KMS-11 (cell line): ENCODE measurements at regions not wholly inside any gene's neighbourhood (a gene's known extent, or its start where the extent isn't known, plus 50 kb on each side); places are given as distances from the start of the nearest gene placed in this dataset.

Experiments
- H2AFZ ChIP-seq: fragments of 200-600 bp; sonication (generic); 2 replicates; pipeline ENCODE4 v1.6.1; 2016; ENCODE audit warnings: antibody characterized with exemption, mixed run types, low read depth
- H3K27ac ChIP-seq: fragments of 200-600 bp; sonication (generic); 2 replicates; pipeline ENCODE4 v1.6.1; 2016; ENCODE audit warnings: mild to moderate bottlenecking, mixed run types
- H3K27me3 ChIP-seq: fragments of 200-600 bp; sonication (generic); 2 replicates; pipeline ENCODE4 v1.6.1; 2017; ENCODE audit warnings: mild to moderate bottlenecking, low read depth, mixed run types, moderate library complexity; ENCODE audit not compliant: insufficient read depth
- H3K36me3 ChIP-seq: fragments of 200-600 bp; sonication (generic); 2 replicates; pipeline ENCODE4 v1.6.1; 2017; ENCODE audit warnings: mild to moderate bottlenecking, mixed run types; ENCODE audit not compliant: insufficient read depth
- H3K4me1 ChIP-seq: fragments of 200-600 bp; sonication (generic); 2 replicates; pipeline ENCODE4 v1.6.1; 2016; ENCODE audit warnings: mild to moderate bottlenecking, low read depth, mixed run types; ENCODE audit not compliant: poor library complexity, severe bottlenecking
- H3K4me2 ChIP-seq: fragments of 200-600 bp; sonication (generic); 2 replicates; pipeline ENCODE4 v1.7.0; 2016; ENCODE audit warnings: mild to moderate bottlenecking, mixed run types
- H3K4me3 ChIP-seq: fragments of 200-600 bp; sonication (generic); IDR thresholded peaks from 2 replicates; pipeline ENCODE4 v1.6.1; 2017; ENCODE audit warnings: low read depth, low read length, mixed read lengths; ENCODE audit not compliant: insufficient read depth
- H3K79me2 ChIP-seq: fragments of 200-600 bp; sonication (generic); 2 replicates; pipeline ENCODE4 v1.6.1; 2016; ENCODE audit warnings: low read depth, mixed run types; ENCODE audit not compliant: insufficient read depth
- H3K9ac ChIP-seq: fragments of 200-600 bp; sonication (generic); 2 replicates; pipeline ENCODE4 v1.6.1; 2016; ENCODE audit warnings: mild to moderate bottlenecking, mixed run types
- H4K20me1 ChIP-seq: fragments of 200-600 bp; sonication (generic); 2 replicates; pipeline ENCODE4 v1.6.1; 2016; ENCODE audit warnings: mild to moderate bottlenecking, mixed run types; ENCODE audit not compliant: insufficient read depth
- TF ChIP-seq, protein P1 (sequence below): fragments of 200-600 bp; sonication (generic); conservative IDR thresholded peaks from 2 replicates; pipeline ENCODE4 v1.6.1; 2017; ENCODE audit warnings: low read depth, mild to moderate bottlenecking, antibody characterized with exemption, low read length, moderate library complexity, mixed read lengths

DNA sequence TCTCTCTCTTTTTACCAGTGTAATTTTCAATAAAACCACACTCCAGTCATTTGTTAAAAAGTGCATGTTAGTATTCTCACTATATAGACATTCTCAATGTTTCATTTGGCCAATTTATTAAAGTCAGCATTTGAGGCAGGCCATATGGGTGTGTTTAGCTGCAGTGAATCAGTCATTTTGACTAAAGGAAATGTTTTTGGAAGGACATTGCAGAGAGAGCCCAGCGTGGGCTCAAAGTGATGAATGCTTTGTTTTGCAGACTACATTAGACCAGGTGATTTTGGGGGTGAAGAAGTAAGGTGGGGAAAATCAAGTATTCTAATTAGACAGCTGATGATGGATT is 116.7 kb downstream of the POSTN start:
- H3K4me1 ChIP-seq = no peaks in the 10 kb centered on the region
- no peak overlapping the region for H3K4me2 ChIP-seq
- H3K27me3 ChIP-seq = no peaks in the 10 kb centered on the region
- no peak overlapping the region for H3K27ac ChIP-seq
- H3K4me3 ChIP-seq = no peak overlapping the region
- TF ChIP-seq, protein P1, sequence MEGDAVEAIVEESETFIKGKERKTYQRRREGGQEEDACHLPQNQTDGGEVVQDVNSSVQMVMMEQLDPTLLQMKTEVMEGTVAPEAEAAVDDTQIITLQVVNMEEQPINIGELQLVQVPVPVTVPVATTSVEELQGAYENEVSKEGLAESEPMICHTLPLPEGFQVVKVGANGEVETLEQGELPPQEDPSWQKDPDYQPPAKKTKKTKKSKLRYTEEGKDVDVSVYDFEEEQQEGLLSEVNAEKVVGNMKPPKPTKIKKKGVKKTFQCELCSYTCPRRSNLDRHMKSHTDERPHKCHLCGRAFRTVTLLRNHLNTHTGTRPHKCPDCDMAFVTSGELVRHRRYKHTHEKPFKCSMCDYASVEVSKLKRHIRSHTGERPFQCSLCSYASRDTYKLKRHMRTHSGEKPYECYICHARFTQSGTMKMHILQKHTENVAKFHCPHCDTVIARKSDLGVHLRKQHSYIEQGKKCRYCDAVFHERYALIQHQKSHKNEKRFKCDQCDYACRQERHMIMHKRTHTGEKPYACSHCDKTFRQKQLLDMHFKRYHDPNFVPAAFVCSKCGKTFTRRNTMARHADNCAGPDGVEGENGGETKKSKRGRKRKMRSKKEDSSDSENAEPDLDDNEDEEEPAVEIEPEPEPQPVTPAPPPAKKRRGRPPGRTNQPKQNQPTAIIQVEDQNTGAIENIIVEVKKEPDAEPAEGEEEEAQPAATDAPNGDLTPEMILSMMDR = no peak
- H3K9ac ChIP-seq = no peak overlapping the region
- no peaks in the 10 kb centered on the region for H3K36me3 ChIP-seq
- H3K79me2 ChIP-seq = no peaks in the 10 kb centered on the region
- H2AFZ ChIP-seq = no peak overlapping the region
- no peaks in the 10 kb centered on the region for H4K20me1 ChIP-seq

DNA sequence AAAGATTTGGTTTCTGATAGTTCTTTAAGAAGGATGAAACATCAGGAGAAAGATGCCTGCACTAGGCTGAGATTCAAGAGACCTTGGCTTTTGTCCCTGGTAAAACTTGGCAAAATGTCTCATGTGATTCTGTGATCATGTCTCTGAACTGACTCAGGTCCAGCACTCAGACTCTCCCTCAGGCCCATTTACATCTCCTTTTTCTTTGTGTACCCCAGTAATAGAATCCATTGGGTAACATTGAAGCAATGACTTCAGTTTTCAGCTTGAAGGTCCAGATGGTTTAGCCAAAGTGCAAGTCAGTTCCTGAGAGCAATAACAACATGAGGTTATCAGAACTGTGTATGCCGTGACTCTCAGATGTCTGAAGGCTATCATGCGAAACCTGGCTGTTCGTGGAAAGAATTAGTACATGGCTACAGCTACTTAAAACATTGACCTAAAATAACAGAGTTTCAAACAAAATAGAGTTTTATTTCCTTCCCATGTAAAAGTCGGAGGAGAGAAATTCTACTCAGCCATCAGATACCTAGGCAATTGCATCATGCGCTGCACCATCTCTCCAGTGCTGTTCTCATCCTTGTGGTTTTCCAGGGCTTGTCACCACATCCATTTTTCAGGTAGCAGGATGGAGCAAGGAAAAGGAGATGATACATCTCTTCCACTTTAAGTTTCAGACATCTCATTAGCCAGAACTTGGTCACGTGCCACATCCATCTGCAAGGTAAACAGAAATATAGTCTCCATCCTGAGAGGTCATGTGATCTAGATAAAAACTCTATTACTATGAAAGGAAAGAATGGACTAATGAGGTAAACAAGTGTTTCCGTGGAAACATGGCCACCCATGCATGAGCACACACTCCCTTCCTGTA is 117.3 kb downstream of the POSTN start:
- Histone ChIP-seq H3K4me2 (no peak overlapping the region), H3K27me3 (no peaks in the 10 kb centered on the region), H3K4me3 (no peak overlapping the region), H4K20me1 (no peaks in the 10 kb centered on the region), H3K79me2 (no peaks in the 10 kb centered on the region), H3K36me3 (no peaks in the 10 kb centered on the region), H3K9ac (no peak overlapping the region), H3K4me1 (no peaks in the 10 kb centered on the region), H2AFZ (no peak overlapping the region), H3K27ac (no peak overlapping the region)
- TF ChIP-seq, protein P1 = no peak

DNA sequence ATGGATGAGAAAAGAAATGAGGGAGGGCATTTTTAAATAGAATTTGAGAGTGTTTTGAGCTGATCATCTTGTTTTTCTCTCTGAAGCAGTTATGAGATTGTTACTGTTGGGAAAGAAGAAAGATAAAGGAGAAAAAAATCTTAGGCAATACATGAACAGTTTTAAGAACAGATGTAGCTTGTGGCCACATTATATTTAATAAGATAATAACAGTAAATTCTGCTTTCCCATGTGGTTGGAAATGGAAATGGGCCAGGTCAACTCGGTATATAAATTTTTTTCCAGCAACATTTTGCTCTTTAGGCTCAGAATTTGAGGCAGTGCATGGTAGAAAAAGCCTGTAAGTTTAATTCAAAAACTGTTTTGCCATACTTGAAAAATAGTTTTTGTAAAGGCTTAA is 118.7 kb downstream of the POSTN start:
- Histone ChIP-seq H3K36me3 (no peaks in the 10 kb centered on the region), H3K4me1 (no peaks in the 10 kb centered on the region), H3K4me3 (no peak overlapping the region), H4K20me1 (no peaks in the 10 kb centered on the region), H3K27me3 (no peaks in the 10 kb centered on the region), H3K27ac (no peak overlapping the region), H3K79me2 (no peaks in the 10 kb centered on the region), H3K9ac (no peak overlapping the region), H3K4me2 (no peak overlapping the region), H2AFZ (no peak overlapping the region)
- TF ChIP-seq, protein P1 = no peak

DNA sequence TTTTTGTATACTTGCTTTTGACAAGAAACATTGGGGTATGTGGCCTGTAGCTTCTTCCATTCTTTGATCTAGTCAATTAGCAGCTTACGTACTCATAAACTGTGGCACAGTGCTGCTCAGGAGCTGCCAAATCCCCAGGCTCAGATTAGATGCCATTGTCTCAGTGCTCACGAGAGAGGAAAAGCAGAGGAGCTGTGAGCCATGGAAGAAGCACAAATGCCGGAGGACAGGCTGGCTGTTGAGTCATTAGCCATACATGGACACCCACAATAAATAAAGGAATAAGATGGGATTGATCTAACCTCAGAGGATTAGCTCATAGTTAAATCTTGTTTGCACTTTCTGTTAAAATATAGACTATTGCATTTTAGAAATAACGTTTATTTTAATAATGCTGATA is 121.7 kb downstream of the POSTN start:
- no peaks in the 10 kb centered on the region for H4K20me1 ChIP-seq
- no peaks in the 10 kb centered on the region for H3K79me2 ChIP-seq
- no peak overlapping the region for H3K27ac ChIP-seq
- TF ChIP-seq, protein P1 = no peak
- no peak overlapping the region for H3K9ac ChIP-seq
- no peaks in the 10 kb centered on the region for H3K27me3 ChIP-seq
- H3K36me3 ChIP-seq = no peaks in the 10 kb centered on the region
- no peak overlapping the region for H3K4me2 ChIP-seq
- H3K4me1 ChIP-seq = no peaks in the 10 kb centered on the region
- H2AFZ ChIP-seq = no peak overlapping the region
- no peak overlapping the region for H3K4me3 ChIP-seq
